IPS DF 6.9 (cell line): ENCODE measurements at regions not wholly inside any gene's neighbourhood (a gene's known extent, or its start where the extent isn't known, plus 50 kb on each side); places are given as distances from the start of the nearest gene placed in this dataset.

Source experiments
- DNase-seq: peaks from one replicate; pipeline ENCODE4 v3.0.0-alpha.2; 2013; ENCODE audit warnings: low read depth, low spot score
- H3K27ac ChIP-seq: one replicate; pipeline ENCODE4 v1.5.1; 2013; ENCODE audit warnings: low read length, control low read depth
- H3K27me3 ChIP-seq: 2 replicates; pipeline ENCODE4 v1.6.1; 2013; ENCODE audit warnings: mild to moderate bottlenecking, low read length; ENCODE audit not compliant: control insufficient read depth, insufficient read depth
- H3K36me3 ChIP-seq: 2 replicates; pipeline ENCODE4 v1.6.1; 2013; ENCODE audit warnings: low read length; ENCODE audit not compliant: control insufficient read depth, insufficient read depth
- H3K4me1 ChIP-seq: 2 replicates; pipeline ENCODE4 v1.6.1; 2013; ENCODE audit warnings: low read length; ENCODE audit not compliant: control insufficient read depth, insufficient read depth
- H3K4me3 ChIP-seq: 2 replicates; pipeline ENCODE4 v1.5.1; 2013; ENCODE audit warnings: mild to moderate bottlenecking, low read length
- H3K9me3 ChIP-seq: 2 replicates; pipeline ENCODE4 v1.6.1; 2013; ENCODE audit warnings: low read length, inconsistent platforms; ENCODE audit not compliant: control insufficient read depth, insufficient read depth
- WGBS: extraction: QIAGEN DNeasy Blood & Tissue Kit; methylation state at CpG from one replicate; pipeline ENCODE4 v1.1.7; 2013; ENCODE audit warnings: mixed read lengths, missing lambda C conversion rate; ENCODE audit not compliant: insufficient read length, insufficient coverage; 5-methylcytosine and 5-hydroxymethylcytosine counted together

DNA sequence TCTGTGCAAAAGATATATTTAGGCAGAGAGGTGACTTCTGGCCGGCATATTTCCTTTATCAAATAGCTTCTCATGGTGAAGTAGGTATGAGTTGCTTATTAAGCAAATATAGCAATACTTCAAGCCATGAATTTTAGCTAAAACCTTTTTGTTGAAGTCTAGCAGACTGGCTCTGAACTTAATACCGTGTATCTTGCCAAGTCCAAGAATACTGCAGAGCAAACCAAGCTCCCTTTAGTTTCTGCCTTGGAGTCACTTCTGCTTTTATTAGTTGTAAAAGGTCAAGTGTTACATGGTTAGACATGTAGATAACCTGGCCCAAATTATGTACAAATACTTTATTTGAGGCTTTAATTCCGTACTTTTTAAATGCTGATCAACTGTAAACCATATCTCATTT is 627.6 kb upstream of the PKDCC start:
- DNase-seq: no peak
- Histone ChIP-seq H3K27me3 (no peaks in the 10 kb centered on the region), H3K9me3 (no peaks in the 10 kb centered on the region), H3K27ac (no peak overlapping the region), H3K4me1 (no peaks in the 10 kb centered on the region), H3K36me3 (no peaks in the 10 kb centered on the region), H3K4me3 (no peak overlapping the region)
- WGBS: no CpG with 5 or more reads among the region's 3 CpGs

DNA sequence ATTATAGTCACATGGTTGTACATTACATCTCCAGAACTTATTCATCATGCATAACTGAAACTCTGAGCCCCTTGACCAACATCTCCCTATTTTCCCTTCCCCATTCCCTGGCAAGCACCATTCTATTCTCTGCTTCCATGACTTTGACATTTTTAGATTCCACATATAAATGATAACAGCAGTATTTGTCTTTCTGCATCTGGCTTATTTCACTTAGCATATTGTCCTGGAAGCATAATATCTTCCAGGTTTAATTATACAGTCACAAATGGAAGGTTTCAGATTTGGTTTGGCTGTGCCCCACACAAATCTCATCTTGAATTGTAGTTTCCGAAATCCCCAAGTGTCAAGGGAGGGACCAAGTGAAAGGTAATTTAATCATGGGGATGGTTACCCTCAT is 626.9 kb upstream of the PKDCC start:
- WGBS: no CpG with 5 or more reads among the region's 1 CpG
- no peaks in the 10 kb centered on the region for H3K4me1 ChIP-seq
- no peak overlapping the region for H3K4me3 ChIP-seq
- no peak overlapping the region for H3K27ac ChIP-seq
- H3K27me3 ChIP-seq: no peaks in the 10 kb centered on the region
- no peaks in the 10 kb centered on the region for H3K36me3 ChIP-seq
- DNase-seq: no peak
- no peaks in the 10 kb centered on the region for H3K9me3 ChIP-seq

DNA sequence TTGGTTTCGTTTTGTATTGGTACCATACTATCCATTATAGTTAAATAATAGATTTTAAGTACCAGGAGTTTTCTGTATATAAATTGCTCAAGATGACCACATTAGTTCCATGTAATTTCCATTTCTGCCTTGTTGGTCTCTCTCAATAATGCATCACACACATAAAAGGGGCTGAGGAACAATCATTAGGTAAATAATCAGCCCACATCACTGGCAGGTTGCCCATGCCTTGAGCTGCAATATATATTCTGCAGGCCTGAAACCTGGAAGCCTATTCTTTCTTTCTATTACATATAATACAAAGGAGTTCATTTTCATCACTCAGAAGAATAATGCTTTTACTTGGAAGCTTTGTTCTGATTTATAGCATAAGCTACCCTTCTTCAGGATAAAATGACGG is 616.1 kb upstream of the PKDCC start:
- H3K9me3 ChIP-seq: no peaks in the 10 kb centered on the region
- no peaks in the 10 kb centered on the region for H3K27me3 ChIP-seq
- H3K36me3 ChIP-seq: no peaks in the 10 kb centered on the region
- H3K27ac ChIP-seq: no peak overlapping the region
- no peaks in the 10 kb centered on the region for H3K4me1 ChIP-seq
- no peak overlapping the region for H3K4me3 ChIP-seq
- WGBS: no CpG with 5 or more reads among the region's 2 CpGs
- DNase-seq: no peak

DNA sequence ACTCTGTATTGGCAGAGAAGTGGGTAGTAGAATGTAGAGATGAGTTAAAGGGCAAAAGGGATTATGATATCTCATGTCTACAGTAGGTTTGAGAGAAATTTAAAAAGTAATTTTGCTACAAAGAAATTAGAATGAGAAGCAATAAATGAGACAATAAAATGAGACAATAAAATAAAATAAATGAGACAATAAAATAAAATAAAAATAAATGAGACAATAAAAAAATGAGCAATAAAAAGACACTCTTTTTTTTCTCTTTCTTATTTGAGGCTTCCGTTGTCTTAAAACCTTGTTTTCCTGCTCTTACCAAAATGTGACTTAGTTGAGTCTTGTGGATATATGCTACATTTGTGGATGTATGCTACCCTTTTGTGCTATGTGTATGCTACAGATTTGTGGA is 615.4 kb upstream of the PKDCC start:
- H3K9me3 ChIP-seq: no peaks in the 10 kb centered on the region
- no peaks in the 10 kb centered on the region for H3K27me3 ChIP-seq
- no peak for DNase-seq
- no peak overlapping the region for H3K27ac ChIP-seq
- WGBS: no CpG with 5 or more reads among the region's 1 CpG
- H3K36me3 ChIP-seq: no peaks in the 10 kb centered on the region
- H3K4me3 ChIP-seq: no peak overlapping the region
- H3K4me1 ChIP-seq: no peaks in the 10 kb centered on the region

GRCh38 chr2:41434991-41435390 is 612.8 kb upstream of the PKDCC start:
- no peak for DNase-seq
- no peaks in the 10 kb centered on the region for H3K4me1 ChIP-seq
- no peaks in the 10 kb centered on the region for H3K27me3 ChIP-seq
- no CpG with 5 or more reads among the region's 3 CpGs for WGBS
- H3K4me3 ChIP-seq: no peak overlapping the region
- H3K36me3 ChIP-seq: no peaks in the 10 kb centered on the region
- H3K9me3 ChIP-seq: no peaks in the 10 kb centered on the region
- no peak overlapping the region for H3K27ac ChIP-seq

GRCh38 chr2:41441958-41442357 is 605.9 kb upstream of the PKDCC start:
- H3K27ac ChIP-seq: no peak overlapping the region
- no peaks in the 10 kb centered on the region for H3K36me3 ChIP-seq
- H3K27me3 ChIP-seq: no peaks in the 10 kb centered on the region
- H3K4me3 ChIP-seq: no peak overlapping the region
- no peaks in the 10 kb centered on the region for H3K4me1 ChIP-seq
- DNase-seq: no peak
- no peaks in the 10 kb centered on the region for H3K9me3 ChIP-seq

DNA sequence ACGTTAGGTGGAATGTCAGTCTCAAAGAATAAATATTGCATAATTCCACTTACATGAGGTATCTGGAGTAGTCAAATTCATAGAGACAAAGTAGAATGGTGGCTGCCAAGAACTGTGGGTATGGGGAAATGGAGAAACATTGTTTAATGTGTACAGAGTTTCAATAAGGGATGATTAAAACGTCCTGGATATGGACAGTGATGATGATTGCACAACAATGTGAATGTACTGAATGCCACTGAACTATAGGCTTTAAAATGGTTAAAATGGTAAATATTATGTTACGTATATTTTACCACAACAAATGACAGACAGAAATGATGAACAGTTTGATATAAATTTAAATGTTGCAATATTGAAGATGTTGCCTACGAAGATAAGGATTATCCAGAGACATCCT is 602.0 kb upstream of the PKDCC start:
- Histone ChIP-seq H3K36me3 (no peaks in the 10 kb centered on the region), H3K9me3 (no peaks in the 10 kb centered on the region), H3K4me1 (no peaks in the 10 kb centered on the region), H3K4me3 (no peak overlapping the region), H3K27ac (no peak overlapping the region), H3K27me3 (no peaks in the 10 kb centered on the region)
- DNase-seq: no peak
- WGBS: no CpG with 5 or more reads among the region's 4 CpGs

DNA sequence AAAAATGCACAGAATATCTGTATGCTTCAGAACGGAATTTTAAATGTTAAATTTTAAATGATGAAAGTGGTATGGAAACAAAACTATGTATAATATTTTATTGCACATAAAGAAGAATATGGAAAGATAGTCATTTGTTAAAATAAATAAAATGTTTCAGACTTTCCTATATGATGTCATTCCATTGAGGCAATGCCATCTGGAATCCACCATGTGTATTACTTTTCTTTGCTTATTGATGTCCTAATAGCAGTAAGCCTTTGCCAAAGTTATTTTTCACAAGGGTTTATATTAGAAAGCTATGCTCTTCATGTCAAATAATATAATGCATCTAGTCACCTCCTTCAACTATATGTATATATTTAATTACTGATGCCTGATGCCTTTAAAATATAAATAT is 601.6 kb upstream of the PKDCC start:
- H3K36me3 ChIP-seq: no peaks in the 10 kb centered on the region
- no peak for DNase-seq
- WGBS: no CpG with 5 or more reads among the region's 1 CpG
- H3K27me3 ChIP-seq: no peaks in the 10 kb centered on the region
- no peaks in the 10 kb centered on the region for H3K9me3 ChIP-seq
- H3K4me1 ChIP-seq: no peaks in the 10 kb centered on the region
- no peak overlapping the region for H3K4me3 ChIP-seq
- no peak overlapping the region for H3K27ac ChIP-seq

- H3K27me3 ChIP-seq: no peaks in the 10 kb centered on the region
- no CpG with 5 or more reads among the region's 1 CpG for WGBS
- H3K27ac ChIP-seq: no peak overlapping the region
- H3K9me3 ChIP-seq: no peaks in the 10 kb centered on the region
- no peak for DNase-seq
- H3K36me3 ChIP-seq: no peaks in the 10 kb centered on the region
- H3K4me3 ChIP-seq: no peak overlapping the region
- H3K4me1 ChIP-seq: no peaks in the 10 kb centered on the region
These were observed 599.6 kb upstream of the PKDCC start for GRCh38 chr2:41448221-41448620.

DNA sequence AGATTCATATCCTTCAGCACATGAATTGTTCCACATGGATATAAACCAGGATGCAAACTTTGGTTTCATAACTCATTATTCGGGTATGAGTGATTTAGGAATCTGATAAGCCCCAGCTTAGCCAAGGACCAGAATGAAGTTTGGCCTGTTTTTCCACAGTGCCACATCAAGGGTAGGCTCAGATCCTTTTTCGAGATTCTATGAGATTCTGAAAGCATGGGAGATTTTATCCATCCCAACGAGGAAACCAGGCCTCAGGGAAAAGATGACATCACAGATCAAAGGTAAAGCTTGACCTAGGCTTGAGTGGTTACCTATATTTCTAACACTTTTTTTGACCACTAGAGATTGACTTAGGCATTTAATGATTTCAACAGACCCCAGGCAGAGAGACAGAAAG is 590.8 kb upstream of the PKDCC start:
- Histone ChIP-seq H3K9me3 (no peaks in the 10 kb centered on the region), H3K27me3 (no peaks in the 10 kb centered on the region), H3K4me3 (no peak overlapping the region), H3K27ac (no peak overlapping the region), H3K4me1 (no peaks in the 10 kb centered on the region), H3K36me3 (no peaks in the 10 kb centered on the region)
- DNase-seq: no peak
- WGBS: no CpG with 5 or more reads among the region's 3 CpGs

DNA sequence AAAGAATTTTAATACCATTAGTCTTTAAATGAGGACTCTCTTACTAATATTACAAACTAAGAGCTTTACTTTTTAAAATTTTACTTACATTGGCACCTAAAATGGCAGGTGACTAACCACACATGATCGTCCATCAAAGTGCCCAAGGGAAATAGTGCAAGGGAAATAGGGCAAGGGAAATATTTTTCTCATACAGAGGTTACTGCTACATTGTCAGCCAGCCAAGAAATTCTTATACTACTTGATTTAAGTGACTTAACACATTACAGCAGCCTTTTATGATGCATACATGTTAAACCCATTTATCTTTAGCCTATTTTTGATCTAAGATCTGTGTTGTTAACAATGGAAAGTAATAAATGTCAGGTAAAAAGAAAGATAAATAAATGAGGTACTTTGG is 587.2 kb upstream of the PKDCC start:
- no peaks in the 10 kb centered on the region for H3K9me3 ChIP-seq
- no peak overlapping the region for H3K4me3 ChIP-seq
- no CpG with 5 or more reads among the region's 1 CpG for WGBS
- no peak overlapping the region for H3K27ac ChIP-seq
- H3K27me3 ChIP-seq: no peaks in the 10 kb centered on the region
- H3K36me3 ChIP-seq: no peaks in the 10 kb centered on the region
- H3K4me1 ChIP-seq: no peaks in the 10 kb centered on the region
- no peak for DNase-seq
